Astrocyte of the cerebellum (primary cell): ENCODE measurements at regions not wholly inside any gene's neighbourhood (a gene's known extent, or its start where the extent isn't known, plus 50 kb on each side); places are given as distances from the start of the nearest gene placed in this dataset.

Experiments used
- DNase-seq: peaks from one replicate; pipeline ENCODE4 v3.0.0-alpha.2; 2011; ENCODE audit warnings: low read depth
- H3K4me3 ChIP-seq: 2 replicates; pipeline ENCODE4 v1.5.1; 2011; ENCODE audit warnings: mild to moderate bottlenecking, low read depth, low read length, moderate library complexity
- in situ Hi-C: cut with HindIII; loops from 2 replicates; pipeline ENCODE4 v1.10.0; 2017; ENCODE audit warnings: low sequenced_read_pairs
- TF ChIP-seq, protein P1 (sequence below): IDR thresholded peaks from 2 replicates; pipeline ENCODE4 v1.5.1; 2012; ENCODE audit warnings: low read length, low read depth, moderate library complexity, mild to moderate bottlenecking; ENCODE audit errors: missing control alignments

DNA sequence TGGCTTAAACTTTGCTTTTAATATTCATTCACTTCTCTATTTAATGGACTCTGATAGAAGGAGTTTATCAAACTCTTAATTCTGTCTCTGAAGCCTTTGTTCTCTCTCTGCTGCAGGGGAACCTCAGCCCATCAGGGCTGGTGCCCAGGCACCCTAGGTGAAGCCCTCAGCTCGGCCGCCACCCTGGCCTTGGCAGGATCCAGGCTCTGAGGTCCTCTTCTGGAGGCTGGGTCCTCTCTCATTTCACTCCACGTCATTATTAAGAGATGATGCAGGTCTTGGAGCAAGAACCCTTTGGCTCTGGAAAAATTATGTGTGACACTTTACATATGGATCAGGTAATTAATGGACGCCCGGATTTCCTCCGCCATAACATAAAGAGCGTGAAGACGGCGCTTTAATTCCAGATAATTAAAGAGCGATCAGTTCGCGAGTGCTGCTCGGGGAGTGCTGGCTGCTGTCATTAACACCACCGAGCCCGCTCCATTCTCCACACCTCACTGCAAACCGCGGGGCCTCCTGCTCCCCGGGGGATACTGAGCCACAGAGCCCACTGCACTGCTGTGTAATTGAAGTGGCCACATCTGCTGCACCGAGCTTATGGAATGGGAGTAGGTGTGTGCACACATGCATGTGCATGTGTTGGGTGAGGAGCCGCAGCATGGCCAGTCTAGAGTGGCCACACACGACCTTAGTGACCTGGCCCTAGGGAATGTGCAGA, 259.4 kb upstream of the TNRC6C start:
- in situ Hi-C loops: no loop called here
- H3K4me3 ChIP-seq: no peak overlapping the region
- no peak for DNase-seq
- TF ChIP-seq, protein P1, sequence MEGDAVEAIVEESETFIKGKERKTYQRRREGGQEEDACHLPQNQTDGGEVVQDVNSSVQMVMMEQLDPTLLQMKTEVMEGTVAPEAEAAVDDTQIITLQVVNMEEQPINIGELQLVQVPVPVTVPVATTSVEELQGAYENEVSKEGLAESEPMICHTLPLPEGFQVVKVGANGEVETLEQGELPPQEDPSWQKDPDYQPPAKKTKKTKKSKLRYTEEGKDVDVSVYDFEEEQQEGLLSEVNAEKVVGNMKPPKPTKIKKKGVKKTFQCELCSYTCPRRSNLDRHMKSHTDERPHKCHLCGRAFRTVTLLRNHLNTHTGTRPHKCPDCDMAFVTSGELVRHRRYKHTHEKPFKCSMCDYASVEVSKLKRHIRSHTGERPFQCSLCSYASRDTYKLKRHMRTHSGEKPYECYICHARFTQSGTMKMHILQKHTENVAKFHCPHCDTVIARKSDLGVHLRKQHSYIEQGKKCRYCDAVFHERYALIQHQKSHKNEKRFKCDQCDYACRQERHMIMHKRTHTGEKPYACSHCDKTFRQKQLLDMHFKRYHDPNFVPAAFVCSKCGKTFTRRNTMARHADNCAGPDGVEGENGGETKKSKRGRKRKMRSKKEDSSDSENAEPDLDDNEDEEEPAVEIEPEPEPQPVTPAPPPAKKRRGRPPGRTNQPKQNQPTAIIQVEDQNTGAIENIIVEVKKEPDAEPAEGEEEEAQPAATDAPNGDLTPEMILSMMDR: no peak

DNA sequence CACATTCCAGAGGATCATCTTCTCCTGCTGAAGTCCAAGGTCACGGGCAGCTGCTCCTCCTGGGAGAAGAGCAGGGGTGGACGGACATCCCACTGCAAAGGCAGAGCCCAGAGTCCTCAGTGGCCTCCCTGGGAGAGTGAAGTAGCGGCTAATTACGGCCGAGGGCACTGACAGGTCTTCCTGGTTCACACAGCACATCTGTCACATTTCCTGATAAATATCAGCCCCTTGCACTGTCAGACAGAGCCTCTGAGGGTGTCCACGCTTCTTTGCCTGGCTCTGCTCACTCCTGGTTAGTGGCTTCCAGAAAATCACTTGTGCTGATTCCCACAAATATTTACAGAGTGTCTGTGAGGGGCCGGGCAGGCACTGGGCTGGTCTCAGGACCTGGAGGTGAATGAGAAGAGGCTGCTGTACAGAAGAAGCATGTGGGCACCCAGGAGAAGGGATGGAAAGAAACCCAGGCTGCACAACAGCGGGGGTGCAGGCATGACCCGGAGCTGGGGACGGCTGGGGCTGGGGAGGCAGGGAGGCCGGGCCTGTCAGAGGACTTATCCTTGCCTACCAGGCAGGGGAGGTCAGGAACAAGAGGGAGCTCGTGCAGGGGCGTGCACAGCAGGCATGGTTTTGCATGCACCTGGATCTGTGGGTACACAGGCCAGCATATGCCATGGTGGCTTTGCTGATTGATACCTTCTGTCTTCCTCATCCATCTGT, 258.2 kb upstream of the TNRC6C start:
- in situ Hi-C loops: no loop called here
- H3K4me3 ChIP-seq: no peak overlapping the region
- TF ChIP-seq, protein P1: no peak

DNA sequence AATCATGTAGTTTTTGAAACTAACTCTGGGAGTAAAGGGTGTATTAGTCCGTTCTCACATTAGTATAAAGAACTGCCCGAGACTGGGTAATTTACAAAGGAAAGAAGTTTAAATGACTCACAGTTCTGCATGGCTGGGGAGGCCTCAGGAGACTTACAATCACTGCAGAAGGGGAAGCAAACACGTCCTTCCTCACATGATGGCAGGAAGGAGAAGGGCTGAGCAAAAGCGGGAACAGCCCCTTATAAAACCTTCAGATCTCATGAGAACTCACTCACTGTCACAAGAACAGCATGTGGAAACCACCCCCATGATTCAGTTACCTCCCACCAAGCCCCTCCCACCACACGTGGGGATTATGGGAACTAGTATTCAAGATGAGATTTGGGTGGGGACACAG, 256.5 kb upstream of the TNRC6C start:
- TF ChIP-seq, protein P1: no peak
- DNase-seq: no peak
- no peak overlapping the region for H3K4me3 ChIP-seq
- in situ Hi-C loops: no loop called here

More for the DNA sequence above, 258.2 kb upstream of the TNRC6C start:
- DNase-seq: no peak

DNA sequence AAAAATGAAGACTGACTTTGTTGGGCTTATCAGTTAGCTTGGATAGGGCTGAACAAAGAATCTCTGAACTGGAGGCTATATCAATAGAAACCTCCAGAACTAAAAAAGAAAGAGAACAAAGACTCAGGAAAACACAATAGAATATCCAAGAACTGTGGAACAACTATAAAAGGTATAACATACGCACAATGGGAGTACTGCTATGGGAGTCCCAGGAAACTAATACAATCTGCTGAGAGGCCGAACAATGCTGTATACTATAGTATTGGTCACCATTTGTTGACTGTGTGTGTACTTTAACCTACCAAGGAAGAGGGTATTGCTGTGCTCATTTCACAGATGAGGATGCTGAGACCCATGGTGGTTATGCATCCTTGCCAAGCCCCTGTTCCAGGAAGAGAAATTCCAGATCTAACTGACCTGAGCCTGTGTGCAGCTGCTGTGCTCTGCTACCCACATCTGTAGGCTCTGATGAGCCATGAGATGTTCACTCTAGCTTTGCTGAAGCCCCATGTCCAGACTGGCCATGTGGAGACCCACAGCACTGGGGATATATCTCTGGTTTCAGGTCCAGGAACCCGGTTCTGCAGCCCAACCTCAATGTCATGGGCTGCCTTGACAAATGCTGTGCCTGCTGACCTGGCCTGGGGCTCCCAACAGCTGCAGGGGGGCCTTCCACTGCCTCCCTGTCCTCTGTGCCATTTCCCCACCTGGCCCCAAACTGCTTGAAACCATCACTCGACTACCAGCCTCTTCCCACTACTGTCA, 254.3 kb upstream of the TNRC6C start:
- DNase-seq: no peak
- in situ Hi-C loops: no loop called here
- no peak overlapping the region for H3K4me3 ChIP-seq
- TF ChIP-seq, protein P1: no peak

DNA sequence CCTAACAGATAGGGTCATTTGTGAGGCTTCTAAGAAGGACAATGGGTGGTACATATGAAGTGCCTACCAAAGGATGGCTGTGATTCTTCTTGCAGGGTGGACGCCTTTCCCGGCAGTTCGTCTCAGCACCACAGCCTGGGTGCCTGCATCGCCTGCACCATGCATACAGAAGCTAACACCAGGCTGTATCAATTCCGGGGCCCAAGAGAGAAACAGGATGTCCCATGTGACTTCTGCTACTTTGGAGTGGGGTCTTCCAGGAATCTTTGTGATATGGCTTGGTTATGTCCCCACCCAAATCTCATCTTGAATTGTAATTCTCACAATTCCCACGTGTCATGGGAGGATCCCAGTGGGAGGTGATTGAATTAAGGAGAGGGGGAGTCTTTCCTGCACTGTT, 251.6 kb upstream of the TNRC6C start:
- no peak for DNase-seq
- TF ChIP-seq, protein P1: no peak
- in situ Hi-C loops: no loop called here
- H3K4me3 ChIP-seq: no peak overlapping the region

DNA sequence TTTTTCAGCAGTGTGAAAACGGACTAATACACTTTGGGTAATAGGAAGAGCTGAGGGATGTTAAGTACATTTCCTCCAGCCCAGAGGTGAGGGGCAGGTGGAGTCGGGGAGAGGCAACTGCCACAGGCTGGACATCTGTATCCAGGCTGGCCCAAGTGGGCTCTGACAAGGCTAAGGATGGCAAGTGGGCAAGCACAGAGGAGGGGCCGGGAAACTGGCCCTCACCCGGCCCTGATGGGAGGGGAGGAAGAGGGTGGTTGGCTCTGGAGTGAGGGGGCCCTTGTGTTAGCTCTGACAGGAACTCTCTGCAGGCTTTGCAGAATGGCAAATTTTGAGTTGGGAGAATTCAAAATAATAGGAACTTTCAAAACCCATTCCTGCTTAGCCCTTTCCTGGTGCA, 251.0 kb upstream of the TNRC6C start:
- in situ Hi-C loops: no loop called here
- DNase-seq: no peak
- no peak overlapping the region for H3K4me3 ChIP-seq
- TF ChIP-seq, protein P1: no peak
